ENCODE measurements at regions not wholly inside any gene's neighbourhood (a gene's known extent, or its start where the extent isn't known, plus 50 kb on each side); places are given as distances from the start of the nearest gene placed in this dataset.
A peak's percentile ranks its signal among the peaks of the same experiment; 100 is the strongest.

DNA sequence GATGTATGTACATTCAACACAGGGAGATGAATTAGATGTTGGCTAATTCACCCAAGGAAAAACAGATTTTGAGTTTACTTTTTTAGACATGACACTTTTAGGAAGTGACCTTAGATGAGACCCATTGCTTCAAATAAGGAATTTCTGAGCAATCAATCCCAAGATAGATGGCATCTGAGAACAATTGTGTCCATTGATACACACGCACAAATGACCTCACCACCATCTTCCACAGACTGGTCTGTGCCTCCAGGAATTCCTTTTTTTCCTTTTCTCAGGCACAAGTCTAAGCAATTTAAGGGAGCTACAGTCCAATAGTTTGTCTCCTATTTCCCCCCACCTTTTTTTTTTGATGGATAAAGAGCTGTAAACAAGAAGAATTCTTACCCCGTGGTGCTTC is 265.3 kb downstream of the TBL1XR1 start:
- DNase-seq, result no peak

DNA sequence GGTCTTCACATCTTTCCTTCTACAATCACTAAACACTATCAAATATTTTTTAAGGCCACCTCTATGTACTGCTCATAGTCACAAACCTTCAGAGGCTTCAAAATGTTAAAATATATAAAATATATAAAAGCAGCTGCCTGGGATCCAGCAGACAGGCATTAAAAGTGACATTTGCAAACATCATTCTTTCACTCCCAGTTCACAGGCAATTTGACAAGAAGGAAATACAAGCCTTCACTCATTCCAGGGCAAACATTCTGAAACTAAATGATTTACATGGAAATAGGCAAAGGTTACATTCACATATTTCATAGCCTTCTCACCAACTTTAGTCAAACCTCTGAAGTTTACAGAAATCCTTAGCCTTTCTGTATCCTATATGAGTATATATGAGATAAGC is 266.3 kb downstream of the TBL1XR1 start:
- DNase-seq, result no peak

DNA sequence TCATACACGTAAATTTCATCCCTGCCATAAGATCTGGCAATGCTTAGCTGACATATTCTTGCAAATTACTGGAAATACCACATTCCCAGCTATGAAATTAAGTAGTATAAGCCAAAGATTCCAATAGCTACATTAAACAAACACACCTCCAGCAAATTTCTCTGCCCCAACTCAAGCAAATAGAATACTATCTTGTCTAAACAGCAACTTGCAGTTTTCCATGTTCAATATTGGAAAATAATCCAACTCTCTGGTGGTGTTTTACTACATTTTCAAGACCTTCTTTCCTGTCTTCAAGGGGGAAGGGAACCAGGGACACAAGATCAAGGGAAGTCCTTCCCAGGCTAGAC is 268.7 kb downstream of the TBL1XR1 start:
- no peak for DNase-seq

DNA sequence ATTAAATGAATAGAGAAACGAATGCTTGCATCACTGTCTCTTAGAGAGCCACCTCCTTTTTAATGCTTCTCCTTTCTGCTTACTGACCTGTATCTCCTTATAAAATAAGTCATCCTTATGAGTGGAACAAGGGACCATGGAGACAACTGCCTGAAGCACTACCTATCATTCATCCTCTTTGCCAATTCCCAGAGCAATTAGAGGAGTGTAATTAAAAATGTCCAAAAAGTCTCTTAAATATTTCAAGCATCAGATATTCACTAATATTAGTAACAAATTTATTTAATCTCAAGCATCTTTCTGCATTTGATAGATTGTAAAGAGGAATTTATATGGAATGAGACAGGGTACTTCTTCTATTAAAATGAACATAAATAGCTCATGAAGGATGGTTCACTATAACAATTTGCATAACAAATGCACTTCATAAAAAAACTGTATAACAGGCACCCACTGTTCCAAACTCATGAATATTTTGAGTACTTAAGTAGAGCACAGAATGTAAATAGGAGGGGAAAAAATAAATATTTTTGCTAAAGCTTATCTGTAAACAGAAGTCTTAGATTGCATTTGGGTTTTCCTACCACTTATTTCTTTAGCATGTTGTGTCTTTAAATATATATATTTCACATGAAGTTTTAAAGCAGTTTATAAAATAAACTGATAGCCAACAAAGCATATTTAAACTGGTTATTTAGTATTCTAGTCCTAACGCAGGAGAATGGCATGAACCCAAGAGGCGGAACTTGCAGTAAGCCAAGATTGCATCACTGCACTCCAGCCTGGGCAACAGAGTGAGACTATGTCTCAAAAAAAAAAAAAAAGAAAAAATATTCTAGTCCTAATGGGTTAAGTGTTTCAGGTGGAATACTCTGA is 269.3 kb downstream of the TBL1XR1 start:
- no peak for DNase-seq

DNA sequence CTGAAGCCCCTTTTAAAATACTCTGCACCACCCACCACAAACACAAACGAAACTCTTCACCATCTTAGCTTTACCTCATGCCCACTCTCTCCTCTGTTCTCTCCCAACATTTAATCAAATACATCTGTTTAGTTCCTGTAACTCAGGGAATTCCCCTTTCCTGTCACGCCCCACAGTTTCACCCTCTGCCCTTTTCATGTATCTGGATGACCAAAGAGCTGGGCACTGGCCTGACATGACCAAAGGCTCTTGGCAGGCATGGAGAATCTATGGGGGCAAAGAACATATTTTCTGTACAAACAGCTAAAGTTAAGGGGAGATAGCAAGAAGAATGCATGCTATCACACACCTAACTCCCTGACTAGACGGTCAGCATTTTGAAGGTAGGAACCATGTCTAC is 270.0 kb downstream of the TBL1XR1 start:
- no peak for DNase-seq

DNA sequence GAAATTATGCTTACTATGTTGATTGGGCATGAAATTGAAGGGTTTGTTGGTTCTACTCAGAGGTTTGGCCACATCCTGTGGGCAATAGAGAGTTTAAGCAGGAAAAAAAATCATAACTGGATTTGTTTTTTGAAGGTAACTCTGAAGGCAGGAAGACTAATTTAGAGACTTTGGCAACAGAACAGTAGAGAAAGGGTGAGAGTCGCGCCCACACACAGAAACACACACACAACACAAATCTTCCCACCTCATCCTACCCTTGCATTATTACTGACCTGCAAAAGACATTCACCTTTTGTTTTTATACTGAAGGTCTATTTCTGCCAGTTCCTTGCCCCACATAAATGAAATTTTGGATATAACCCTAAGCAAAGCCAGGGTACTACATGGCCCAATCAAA is 270.6 kb downstream of the TBL1XR1 start:
- no peak for DNase-seq

DNA sequence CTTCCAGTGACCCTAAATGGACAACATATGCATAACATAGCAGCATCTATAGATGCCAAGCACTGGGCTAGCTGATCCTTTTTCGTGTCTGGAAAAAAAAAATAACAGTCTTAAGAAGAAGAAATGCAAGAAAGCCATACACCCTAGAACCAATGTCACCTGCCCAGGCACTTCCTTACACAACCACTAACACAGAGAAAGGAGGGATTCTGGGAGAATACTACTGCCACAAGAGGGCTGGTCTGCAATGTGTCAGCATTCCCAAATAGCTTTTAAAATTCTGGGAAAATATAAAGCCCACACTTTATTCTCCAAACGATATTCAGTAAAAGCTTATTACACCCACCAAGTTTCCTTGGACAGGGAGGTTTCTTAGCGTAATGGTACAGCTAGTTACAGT is 271.2 kb downstream of the TBL1XR1 start:
- DNase-seq, result no peak

DNA sequence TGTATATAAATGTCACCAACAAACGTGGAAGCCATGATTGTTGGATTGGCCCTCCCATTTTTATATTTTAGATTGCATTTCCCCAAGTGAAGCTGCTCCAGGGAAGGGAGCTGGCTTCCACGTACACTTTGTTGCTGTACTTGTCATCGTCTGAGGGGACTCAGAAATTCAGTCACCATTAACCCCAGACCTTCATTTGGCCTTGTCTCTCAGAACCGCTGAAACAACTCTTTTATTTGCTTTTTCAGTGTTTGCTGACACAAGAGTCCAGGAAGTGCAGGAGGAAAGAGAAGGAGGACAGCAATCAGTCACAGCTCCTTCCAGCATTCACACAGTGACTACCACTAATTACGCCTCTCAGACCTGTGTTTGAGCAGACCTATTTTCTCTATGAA is 276.5 kb downstream of the TBL1XR1 start:
- DNase-seq, result peak; percentile 94

DNA sequence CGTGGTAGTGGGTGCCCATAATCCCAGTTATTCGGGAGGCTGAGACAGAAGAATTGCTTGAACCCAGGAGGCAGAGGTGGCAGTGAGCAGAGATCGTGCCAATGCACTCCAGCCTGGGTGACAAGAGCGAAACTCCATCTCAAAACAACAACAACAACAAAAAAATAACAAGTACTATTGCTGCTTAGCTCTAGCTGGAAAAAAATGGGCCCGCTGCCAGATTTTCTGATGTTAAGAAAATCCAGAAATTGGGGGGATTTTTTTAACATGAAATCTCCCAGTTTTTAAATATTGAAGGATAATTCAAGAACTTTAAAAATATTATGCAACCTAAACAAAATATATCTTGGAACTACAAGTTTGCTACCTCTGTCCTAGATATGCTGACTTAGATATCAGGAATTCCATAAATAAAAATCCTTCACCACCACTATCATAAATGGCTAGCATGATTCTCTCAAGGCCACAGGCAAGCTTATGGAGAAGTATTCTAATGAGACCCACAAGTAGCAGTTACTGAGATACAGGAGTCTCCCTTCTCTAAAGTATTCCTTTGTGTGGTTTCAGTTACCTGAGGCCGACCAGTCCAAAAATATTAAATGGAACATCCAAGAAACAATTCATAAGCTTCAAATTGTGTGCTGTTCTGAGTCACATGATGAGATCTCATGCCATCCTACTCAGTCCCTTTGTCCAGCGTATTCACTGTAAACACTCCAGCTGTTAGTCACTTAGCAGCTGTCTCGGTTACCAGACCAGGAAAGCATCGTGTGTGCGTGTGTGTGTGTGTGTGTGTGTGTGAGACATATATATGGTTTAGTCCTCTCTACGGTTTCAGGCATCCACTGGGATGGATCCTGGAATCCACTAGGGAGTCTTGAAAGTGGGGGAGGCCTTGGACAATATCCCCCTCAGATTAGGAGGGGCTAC is 277.2 kb downstream of the TBL1XR1 start:
- DNase-seq, result peak; percentile 97

DNA sequence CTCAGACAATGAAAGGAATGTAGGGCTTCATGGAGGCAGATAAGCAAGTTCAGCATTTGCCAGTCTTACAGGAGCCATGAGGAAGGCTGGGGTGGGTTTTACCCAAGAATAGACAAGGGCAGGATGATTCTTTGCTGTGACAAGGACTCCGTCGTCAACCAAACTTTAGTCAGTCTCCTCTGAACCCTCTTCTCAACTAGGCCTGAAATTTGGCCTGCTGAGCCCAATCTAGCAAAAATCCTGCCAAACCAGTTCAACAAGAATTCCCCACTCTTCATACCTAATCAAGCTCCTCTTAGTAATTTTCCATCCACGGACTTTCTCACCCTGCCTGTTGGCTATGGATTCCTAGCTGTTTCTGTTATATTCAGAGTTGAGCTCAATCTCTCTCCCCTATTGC is 280.5 kb downstream of the TBL1XR1 start:
- peak; percentile 80 for DNase-seq

DNA sequence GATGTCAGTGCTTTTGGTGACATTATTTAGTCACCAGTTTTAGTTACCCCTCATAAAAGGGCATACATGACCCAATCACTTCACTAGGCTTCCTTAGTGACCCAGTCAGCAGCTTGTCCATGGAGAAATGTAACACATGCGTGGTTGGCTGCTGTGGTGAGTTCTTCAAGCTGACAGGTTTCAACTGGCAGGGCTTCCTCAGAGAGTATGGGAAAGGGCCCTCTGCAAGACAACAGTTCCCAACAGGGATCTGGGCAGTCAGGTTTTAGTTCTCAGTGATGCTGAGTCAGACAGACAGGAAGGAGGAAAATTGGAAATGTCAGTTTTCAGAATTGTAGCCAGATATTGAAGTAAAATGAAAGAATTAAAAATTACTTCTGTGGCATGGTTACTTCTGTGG is 282.5 kb downstream of the TBL1XR1 start:
- DNase-seq, result no peak

DNA sequence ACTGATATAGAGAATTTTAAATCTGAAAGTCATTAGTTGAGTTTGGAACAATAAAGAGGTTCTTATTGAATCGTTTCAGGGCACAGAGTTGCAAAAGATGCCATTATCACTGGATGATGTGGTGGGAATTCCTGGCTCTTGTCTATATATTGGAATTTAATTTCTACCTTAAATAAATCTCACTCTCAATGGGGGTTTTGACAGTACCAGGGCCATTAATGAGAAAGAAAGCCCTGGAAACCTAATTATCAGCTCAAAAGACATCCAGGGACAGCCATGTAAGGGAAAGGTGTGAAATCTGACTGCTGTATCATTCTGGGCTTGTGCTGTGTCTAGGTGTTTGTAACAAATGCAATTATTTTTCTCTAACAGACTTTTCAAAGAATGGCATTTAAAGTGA is 285.7 kb downstream of the TBL1XR1 start:
- DNase-seq, result no peak

DNA sequence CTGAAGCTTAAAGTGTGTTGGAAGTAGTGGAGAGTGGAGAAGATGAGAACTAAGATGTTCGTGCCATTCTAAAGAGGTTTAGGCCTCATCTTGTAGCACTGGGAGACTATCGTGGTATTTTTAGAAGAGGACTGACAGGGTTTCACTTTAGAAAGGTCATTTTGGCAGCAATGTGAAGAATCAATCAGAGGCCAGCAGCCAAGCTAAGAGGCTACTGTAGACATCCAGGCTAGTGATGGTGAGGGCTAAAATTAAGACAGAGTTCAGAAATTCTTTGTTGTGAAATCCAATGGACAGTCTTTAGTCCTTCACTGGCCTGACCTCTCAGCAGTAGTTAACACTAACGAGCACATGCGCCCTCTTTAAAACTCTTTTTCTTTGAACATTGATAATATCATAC is 288.2 kb downstream of the TBL1XR1 start:
- DNase-seq, result no peak

DNA sequence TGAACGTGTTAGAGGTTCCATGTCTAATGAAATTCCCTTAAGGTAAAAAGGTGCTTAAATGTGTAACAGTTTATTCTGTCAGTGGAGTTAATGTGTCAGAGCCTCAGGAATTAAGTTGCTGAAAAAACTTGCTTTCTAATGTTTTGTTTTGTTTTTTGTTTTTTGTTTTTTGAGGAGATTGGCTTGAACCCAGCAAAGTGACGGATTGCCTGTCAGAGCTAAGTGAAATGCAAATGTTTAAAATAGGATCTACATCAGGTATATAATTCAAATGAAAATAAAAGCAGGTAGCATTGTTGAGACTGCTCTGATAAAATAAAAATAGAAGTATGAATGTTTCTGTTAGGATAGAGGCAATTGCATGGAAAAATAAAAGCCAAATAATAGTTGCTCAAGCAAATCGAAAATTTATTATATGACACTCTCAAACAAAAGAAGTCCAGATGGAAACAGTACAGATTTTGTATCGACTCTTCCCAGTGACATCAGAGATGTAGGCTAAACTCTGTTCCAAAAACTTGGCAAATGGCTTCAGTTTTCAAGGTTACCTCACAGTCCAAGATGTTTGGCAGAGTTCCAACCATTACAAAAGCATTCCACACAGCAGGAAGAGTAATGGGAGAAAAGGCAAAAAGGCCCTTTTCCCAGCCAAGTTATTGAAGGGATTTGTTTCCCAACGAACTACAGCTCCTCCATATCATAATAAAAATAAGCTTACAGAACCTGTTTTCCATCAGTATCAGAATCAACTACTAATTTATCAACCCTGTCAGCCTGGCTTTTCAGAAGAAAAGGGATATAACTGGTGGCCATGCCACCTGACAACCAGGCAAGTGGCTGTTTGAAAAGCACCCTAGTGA is 291.0 kb downstream of the TBL1XR1 start:
- DNase-seq, result peak; percentile 82

DNA sequence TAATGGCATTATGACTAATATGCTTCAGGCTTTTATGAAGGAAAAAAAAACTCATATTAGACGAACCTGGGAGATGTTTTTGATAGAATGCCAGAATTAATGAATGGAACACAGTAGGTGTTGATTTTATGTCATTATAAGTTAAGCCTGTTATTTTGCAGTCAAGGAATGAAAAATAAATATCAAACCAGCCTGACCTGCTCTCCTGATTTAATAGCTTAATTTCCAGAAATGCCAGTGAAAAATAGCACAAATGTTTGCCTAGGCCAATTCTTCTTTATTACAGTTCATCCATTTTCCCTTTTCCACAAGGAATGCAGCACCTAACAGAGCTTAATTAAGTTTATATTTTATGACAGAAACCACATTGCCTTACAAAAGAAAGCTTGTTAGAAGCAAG is 292.0 kb downstream of the TBL1XR1 start:
- DNase-seq, result no peak

DNA sequence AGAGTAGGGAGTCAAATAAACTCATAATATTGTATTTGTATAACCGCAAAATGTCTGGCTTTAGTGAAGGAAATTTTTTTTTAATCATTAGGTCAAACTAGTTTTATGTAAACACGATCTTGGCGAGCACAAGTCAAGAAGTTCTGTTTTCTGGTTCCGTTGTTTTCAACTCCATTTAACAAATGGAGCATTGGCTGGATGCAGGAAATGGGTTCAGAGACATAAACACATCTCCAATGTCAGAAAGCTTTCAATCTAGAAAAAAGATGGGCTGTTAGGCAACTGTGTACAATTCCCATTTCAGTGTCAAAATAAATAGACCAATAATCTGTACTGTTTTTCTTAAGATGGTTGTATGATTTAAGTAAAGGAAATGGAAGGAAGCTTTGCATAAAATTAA is 292.8 kb downstream of the TBL1XR1 start:
- DNase-seq, result no peak

DNA sequence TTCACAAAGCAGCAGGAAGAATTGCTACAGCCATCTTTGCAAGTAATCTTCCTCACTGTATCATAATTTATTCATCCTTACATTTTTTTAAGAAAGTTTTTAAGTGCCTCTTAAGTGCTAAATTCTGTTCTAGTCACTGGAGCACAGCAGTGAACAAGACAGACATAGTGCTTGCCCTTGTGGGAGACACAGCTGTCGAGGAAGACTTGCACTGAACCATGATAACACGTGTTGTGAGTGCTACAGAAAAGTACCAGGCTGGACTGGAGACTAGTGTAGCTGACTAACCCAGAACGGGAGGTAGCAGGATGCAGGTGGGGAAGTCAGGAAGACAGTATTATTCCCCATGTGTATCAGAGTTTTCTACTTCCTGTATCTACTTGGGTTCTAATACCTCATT is 300.6 kb downstream of the TBL1XR1 start:
- no peak for DNase-seq

DNA sequence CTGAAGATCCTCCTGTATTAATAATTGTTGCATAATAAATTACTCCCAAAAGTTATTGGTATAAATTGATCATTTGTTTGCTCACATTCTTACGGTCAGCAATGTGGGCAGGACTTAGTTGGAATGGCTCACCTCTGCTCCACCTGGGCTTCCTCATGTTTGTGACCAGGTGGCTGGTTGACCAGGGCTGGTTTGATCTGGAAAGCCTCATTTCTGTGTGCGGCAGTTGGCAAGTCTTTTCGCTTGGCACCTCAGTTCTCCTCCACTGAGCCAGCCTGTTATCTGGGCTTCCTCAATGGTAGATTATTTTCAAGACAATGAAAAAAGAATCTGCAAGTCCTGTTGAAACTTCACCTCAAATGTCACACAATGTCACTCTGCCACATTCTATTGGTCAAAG is 301.1 kb downstream of the TBL1XR1 start:
- no peak for DNase-seq

DNA sequence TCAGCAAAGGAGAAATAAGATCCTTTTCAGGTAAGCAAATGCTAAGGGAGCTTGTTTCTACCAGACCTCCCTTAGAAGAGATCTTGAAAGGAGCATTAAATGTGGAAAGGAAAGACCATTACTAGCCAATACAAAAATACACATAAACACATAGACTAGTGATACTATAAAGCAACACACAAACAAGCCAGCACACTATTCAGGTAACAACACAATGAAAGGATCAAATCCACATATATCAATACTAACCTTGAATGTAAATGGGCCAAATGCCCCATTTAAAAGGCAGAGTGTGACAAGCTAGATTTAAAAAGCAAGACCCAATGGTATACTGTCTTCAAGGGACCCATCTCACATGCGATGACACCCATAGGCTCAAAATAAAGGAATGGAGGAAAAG is 317.6 kb downstream of the TBL1XR1 start:
- DNase-seq, result no peak

DNA sequence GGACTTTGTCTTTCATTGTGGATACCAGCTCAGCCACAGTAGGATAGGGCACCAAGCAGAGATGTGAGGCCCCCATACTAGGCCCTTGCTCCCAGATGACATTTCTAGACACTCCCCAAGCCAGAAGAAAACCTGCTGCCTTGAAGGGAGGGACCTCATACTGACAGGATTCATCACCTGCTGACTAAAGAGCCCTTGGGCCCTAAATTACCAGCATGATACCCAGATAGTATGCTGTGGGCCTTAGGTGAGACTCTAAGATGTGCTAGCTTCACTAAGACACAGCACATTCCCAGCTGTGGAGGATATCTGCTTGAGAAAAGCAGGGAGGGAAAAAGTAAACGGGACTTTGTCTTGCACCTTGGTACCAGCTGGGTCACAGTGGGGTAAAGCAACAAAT is 324.0 kb downstream of the TBL1XR1 start:
- DNase-seq, result no peak

DNA sequence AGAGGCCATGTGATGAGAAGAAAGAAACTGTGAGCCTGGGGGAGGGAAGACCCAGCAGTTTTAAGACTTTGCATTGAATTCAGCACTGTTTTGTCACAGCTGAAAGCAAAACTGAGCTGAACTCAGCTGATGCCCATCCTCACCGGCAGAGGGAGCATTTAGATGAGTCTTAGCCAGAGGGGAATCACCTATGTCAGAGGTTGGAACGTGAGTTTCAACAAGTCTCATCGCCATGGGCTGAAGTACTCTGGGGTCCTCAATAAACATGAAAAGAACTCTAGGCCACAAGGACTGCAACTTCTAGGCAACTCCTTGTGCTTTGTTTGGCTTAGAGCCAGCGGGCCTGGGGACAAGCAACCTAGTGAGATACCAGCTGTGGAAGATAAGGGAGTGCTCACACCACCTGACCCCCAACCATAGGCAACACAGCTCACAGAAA is 324.5 kb downstream of the TBL1XR1 start:
- no peak for DNase-seq

DNA sequence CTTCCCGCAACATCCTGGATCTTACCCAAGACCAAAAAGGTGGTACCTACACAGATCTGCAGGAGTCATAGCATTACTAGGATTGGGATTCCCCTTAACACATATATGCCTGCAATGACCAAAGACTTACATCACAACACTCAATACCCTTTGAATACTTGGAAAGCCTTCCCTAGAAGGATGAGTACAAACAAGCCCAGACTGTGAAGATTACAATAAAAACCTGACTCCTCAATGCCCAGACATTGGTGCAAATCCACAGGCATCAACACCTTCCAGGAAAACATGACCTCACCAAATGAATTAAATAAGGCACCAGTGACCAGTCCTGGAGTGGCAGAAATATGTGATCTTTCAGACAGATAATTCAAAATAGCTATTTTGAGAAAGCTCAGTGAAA is 326.8 kb downstream of the TBL1XR1 start:
- no peak for DNase-seq
